Neuronal stem cell (in vitro differentiated cells): ENCODE measurements at regions not wholly inside any gene's neighbourhood (a gene's known extent, or its start where the extent isn't known, plus 50 kb on each side); places are given as distances from the start of the nearest gene placed in this dataset.

Experiments
- DNase-seq: peaks from one replicate; pipeline ENCODE4 v3.0.0-alpha.2; 2013; ENCODE audit warnings: low spot score
- H2AFZ ChIP-seq: one replicate; pipeline ENCODE4 v1.6.1; 2013; ENCODE audit warnings: mild to moderate bottlenecking, low read length, inconsistent platforms
- H2AK5ac ChIP-seq: 2 replicates; pipeline ENCODE4 v1.6.1; 2013; ENCODE audit warnings: low read depth, mild to moderate bottlenecking, inconsistent platforms, low read length, moderate library complexity, mixed read lengths
- H2BK120ac ChIP-seq: 2 replicates; pipeline ENCODE4 v1.6.1; 2013; ENCODE audit warnings: low read depth, mild to moderate bottlenecking, inconsistent platforms, low read length, moderate library complexity, mixed read lengths
- H2BK12ac ChIP-seq: one replicate; pipeline ENCODE4 v1.6.1; 2013; ENCODE audit warnings: low read length, inconsistent platforms
- H2BK15ac ChIP-seq: 2 replicates; pipeline ENCODE4 v1.6.1; 2013; ENCODE audit warnings: mild to moderate bottlenecking, low read length, inconsistent platforms, mixed read lengths
- H2BK5ac ChIP-seq: one replicate; pipeline ENCODE4 v1.6.1; 2013; ENCODE audit warnings: inconsistent platforms, mild to moderate bottlenecking, low read length, moderate library complexity
- H3K14ac ChIP-seq: one replicate; pipeline ENCODE4 v1.6.1; 2013; ENCODE audit warnings: low read length, inconsistent platforms
- H3K18ac ChIP-seq: 2 replicates; pipeline ENCODE4 v1.6.1; 2013; ENCODE audit warnings: low read length, inconsistent platforms
- H3K23ac ChIP-seq: 2 replicates; pipeline ENCODE4 v1.6.1; 2013; ENCODE audit warnings: low read depth, mild to moderate bottlenecking, mixed read lengths, low read length, inconsistent platforms; ENCODE audit not compliant: poor library complexity
- H3K27ac ChIP-seq: replicated peaks from 3 replicates; pipeline ENCODE4 v1.5.1; 2013; ENCODE audit warnings: low read length, inconsistent platforms
- H3K27me3 ChIP-seq, 3 experiments: 2 replicates each; pipeline ENCODE4 v1.6.1; 2013; ENCODE audit warnings: low read length in 3 of 3, mild to moderate bottlenecking in 2 of 3, inconsistent platforms in 1 of 3, low read depth in 1 of 3, mixed read lengths in 1 of 3, moderate library complexity in 1 of 3; ENCODE audit not compliant: control insufficient read depth in 3 of 3, insufficient read depth in 3 of 3
- H3K36me3 ChIP-seq, 2 donors: replicated peaks in 1 of 2; 2 replicates each; pipeline ENCODE4 v1.6.1; 2013; ENCODE audit warnings: low read length in 2 of 2; ENCODE audit not compliant: control insufficient read depth in 2 of 2, insufficient read depth in 2 of 2
- H3K4ac ChIP-seq: 2 replicates; pipeline ENCODE4 v1.6.1; 2013; ENCODE audit warnings: inconsistent platforms, mild to moderate bottlenecking, low read length, moderate library complexity
- H3K4me1 ChIP-seq, 2 donors: 1 replicate in 1 of 2; 2 replicates in 1 of 2; pipeline ENCODE4 v1.6.1; 2013; ENCODE audit warnings: low read length in 2 of 2, low read depth in 1 of 2; ENCODE audit not compliant: control insufficient read depth in 2 of 2, insufficient read depth in 1 of 2
- H3K4me2 ChIP-seq: one replicate; pipeline ENCODE4 v1.6.1; 2013; ENCODE audit warnings: mild to moderate bottlenecking, low read length, inconsistent platforms; ENCODE audit not compliant: insufficient read depth, poor library complexity, severe bottlenecking
- H3K4me3 ChIP-seq, 2 donors: 2 replicates each; pipeline ENCODE4 v1.5.1; 2013; ENCODE audit warnings: low read length in 2 of 2, mild to moderate bottlenecking in 2 of 2, inconsistent platforms in 1 of 2, moderate library complexity in 1 of 2
- H3K79me1 ChIP-seq: one replicate; pipeline ENCODE4 v1.6.1; 2013; ENCODE audit warnings: low read depth, mild to moderate bottlenecking, inconsistent platforms, low read length, moderate library complexity
- H3K9ac ChIP-seq: one replicate; pipeline ENCODE4 v1.6.1; 2013; ENCODE audit warnings: mild to moderate bottlenecking, low read depth, low read length, inconsistent platforms; ENCODE audit not compliant: poor library complexity
- H3K9me3 ChIP-seq, 2 donors: replicated peaks in 1 of 2; 2 replicates each; pipeline versions ENCODE3 to v1.6.1; 2013; ENCODE audit warnings: low read length in 2 of 2, mild to moderate bottlenecking in 2 of 2, inconsistent platforms in 1 of 2, low read depth in 1 of 2, mixed read lengths in 1 of 2, moderate library complexity in 1 of 2; ENCODE audit not compliant: control insufficient read depth in 2 of 2, insufficient read depth in 1 of 2
- H4K8ac ChIP-seq: one replicate; pipeline ENCODE4 v1.6.1; 2013; ENCODE audit warnings: low read depth, mild to moderate bottlenecking, inconsistent platforms, low read length, moderate library complexity
- H4K91ac ChIP-seq: one replicate; pipeline ENCODE4 v1.6.1; 2013; ENCODE audit warnings: low read length, low read depth, mild to moderate bottlenecking, inconsistent platforms; ENCODE audit not compliant: poor library complexity
- WGBS, 2 donors: extraction: QIAGEN DNeasy Blood & Tissue Kit; methylation state at CpG; one replicate each; pipeline ENCODE4 v1.1.7; 2013; ENCODE audit warnings: missing lambda C conversion rate in 2 of 2, mixed read lengths in 1 of 2; ENCODE audit not compliant: insufficient read length in 2 of 2, insufficient replicate concordance in 1 of 2; ENCODE audit errors: extremely low coverage in 2 of 2; 5-methylcytosine and 5-hydroxymethylcytosine counted together

GRCh38 chr14:37894463-37894862 lies 299.0 kb downstream of the TTC6 start:
- H3K27ac ChIP-seq = no peak overlapping the region
- DNase-seq = no peak
- no peaks in the 10 kb centered on the region for H3K79me1 ChIP-seq
- H2BK5ac ChIP-seq = no peak overlapping the region
- no peak overlapping the region for H3K14ac ChIP-seq
- H2BK12ac ChIP-seq = no peak overlapping the region
- no peak overlapping the region for H3K18ac ChIP-seq
- H4K91ac ChIP-seq = no peak overlapping the region
- no peaks in the 10 kb centered on the region for H3K36me3 ChIP-seq
- H2BK120ac ChIP-seq = no peak overlapping the region
- no peaks in the 10 kb centered on the region for H3K4me1 ChIP-seq
- H3K27me3 ChIP-seq = no peaks in the 10 kb centered on the region
- H3K23ac ChIP-seq = no peak overlapping the region
- H2BK15ac ChIP-seq = no peak overlapping the region
- H2AFZ ChIP-seq = no peak overlapping the region
- H3K4me2 ChIP-seq = no peak overlapping the region
- H3K4me3 ChIP-seq = no peak overlapping the region
- H3K9ac ChIP-seq = no peak overlapping the region
- no peak overlapping the region for H4K8ac ChIP-seq
- H2AK5ac ChIP-seq = no peak overlapping the region
- no peak overlapping the region for H3K4ac ChIP-seq
- H3K9me3 ChIP-seq = no peaks in the 10 kb centered on the region
- no CpG with 5 or more reads among the region's 1 CpG for WGBS, 2 donors

DNA sequence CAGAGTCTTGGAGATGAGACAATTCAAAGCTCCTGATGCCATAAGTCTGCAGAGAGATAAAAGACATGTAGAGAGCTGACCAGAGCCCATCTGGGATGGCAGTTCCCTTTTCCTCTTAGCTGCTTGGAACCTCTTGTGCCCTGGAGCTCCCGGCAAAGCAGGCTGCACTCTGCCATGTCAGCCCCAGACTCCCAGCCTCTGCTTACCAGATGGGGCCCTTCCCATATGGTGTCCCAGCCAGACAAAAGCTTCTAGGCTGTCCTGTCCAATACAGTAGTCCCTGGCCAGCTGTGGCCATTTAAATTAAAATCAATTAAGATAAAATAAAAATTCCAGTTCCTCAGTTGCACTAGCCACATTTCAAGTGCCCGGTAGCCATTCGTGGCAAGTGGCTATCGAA lies 303.9 kb downstream of the TTC6 start:
- Histone ChIP-seq H3K4me1 (no peaks in the 10 kb centered on the region), H3K27ac (no peak overlapping the region), H2BK5ac (no peak overlapping the region), H2BK120ac (no peak overlapping the region), H3K27me3 (no peaks in the 10 kb centered on the region), H2BK15ac (no peak overlapping the region), H3K36me3 (no peaks in the 10 kb centered on the region), H3K18ac (no peak overlapping the region), H2AFZ (no peak overlapping the region), H2BK12ac (no peak overlapping the region), H3K23ac (no peak overlapping the region), H4K8ac (no peak overlapping the region), H3K4me2 (no peak overlapping the region), H3K14ac (no peak overlapping the region), H3K9me3 (no peaks in the 10 kb centered on the region), H4K91ac (no peak overlapping the region), H3K79me1 (no peaks in the 10 kb centered on the region), H3K4ac (no peak overlapping the region), H3K4me3 (no peak overlapping the region), H3K9ac (no peak overlapping the region), H2AK5ac (no peak overlapping the region)
- DNase-seq = no peak
- WGBS, 2 donors = no CpG with 5 or more reads among the region's 4 CpGs

GRCh38 chr14:37900561-37900960 lies 305.1 kb downstream of the TTC6 start:
- Histone ChIP-seq H3K18ac (no peak overlapping the region), H2BK15ac (no peak overlapping the region), H3K4ac (no peak overlapping the region), H3K9me3 (no peaks in the 10 kb centered on the region), H2BK12ac (no peak overlapping the region), H4K8ac (no peak overlapping the region), H3K4me1 (no peaks in the 10 kb centered on the region), H3K23ac (no peak overlapping the region), H2BK5ac (no peak overlapping the region), H2BK120ac (no peak overlapping the region), H2AK5ac (no peak overlapping the region), H4K91ac (no peak overlapping the region), H3K4me3 (no peak overlapping the region), H3K79me1 (no peaks in the 10 kb centered on the region), H3K9ac (no peak overlapping the region), H2AFZ (no peak overlapping the region), H3K14ac (no peak overlapping the region), H3K27ac (no peak overlapping the region), H3K27me3 (no peaks in the 10 kb centered on the region), H3K36me3 (no peaks in the 10 kb centered on the region), H3K4me2 (no peak overlapping the region)
- no peak for DNase-seq
- WGBS, 2 donors = no CpG with 5 or more reads among the region's 1 CpG

DNA sequence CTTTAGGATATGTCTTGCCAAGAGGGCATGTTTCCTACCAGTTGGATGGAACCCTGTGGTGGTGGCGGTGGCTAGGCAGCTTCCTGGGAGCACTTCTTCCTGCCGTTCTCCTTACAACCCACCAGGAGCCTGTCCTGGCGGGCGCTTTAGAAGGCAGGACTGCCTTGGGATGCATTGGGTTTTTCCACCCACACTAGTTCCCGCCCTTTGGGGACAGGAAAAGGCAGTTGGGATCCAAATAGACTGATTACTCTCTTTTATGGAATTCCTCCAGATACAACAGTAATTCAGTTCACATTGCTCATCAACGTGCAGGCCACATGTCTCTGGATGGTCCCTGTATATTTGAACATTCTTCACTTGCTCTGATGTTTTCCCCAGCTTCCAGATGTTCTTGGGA lies 305.7 kb upstream of the SSTR1 start:
- H3K4me2 ChIP-seq = no peak overlapping the region
- no peak overlapping the region for H3K18ac ChIP-seq
- H2AFZ ChIP-seq = no peak overlapping the region
- DNase-seq = no peak
- no peak overlapping the region for H3K4ac ChIP-seq
- H4K8ac ChIP-seq = no peak overlapping the region
- H2BK5ac ChIP-seq = no peak overlapping the region
- H2BK15ac ChIP-seq = no peak overlapping the region
- no peaks in the 10 kb centered on the region for H3K4me1 ChIP-seq
- no peak overlapping the region for H2AK5ac ChIP-seq
- H3K27me3 ChIP-seq = no peaks in the 10 kb centered on the region
- no peak overlapping the region for H2BK120ac ChIP-seq
- no peak overlapping the region for H3K9ac ChIP-seq
- no CpG with 5 or more reads among the region's 6 CpGs for WGBS, 2 donors
- no peak overlapping the region for H2BK12ac ChIP-seq
- no peak overlapping the region for H3K27ac ChIP-seq
- H3K23ac ChIP-seq = no peak overlapping the region
- H3K9me3 ChIP-seq = no peaks in the 10 kb centered on the region
- no peaks in the 10 kb centered on the region for H3K36me3 ChIP-seq
- no peak overlapping the region for H3K14ac ChIP-seq
- H3K79me1 ChIP-seq = no peaks in the 10 kb centered on the region
- no peak overlapping the region for H4K91ac ChIP-seq
- H3K4me3 ChIP-seq = no peak overlapping the region
